NCI-H526 treated with DMSO at 0.1 percent for 48 hours (cell line): ENCODE measurements at regions not wholly inside any gene's neighbourhood (a gene's known extent, or its start where the extent isn't known, plus 50 kb on each side); places are given as distances from the start of the nearest gene placed in this dataset.

ENCODE experiments used
- DNase-seq: peaks from one replicate; lab custom pipeline; 2025; lab: John Stamatoyannopoulos, UW

DNA sequence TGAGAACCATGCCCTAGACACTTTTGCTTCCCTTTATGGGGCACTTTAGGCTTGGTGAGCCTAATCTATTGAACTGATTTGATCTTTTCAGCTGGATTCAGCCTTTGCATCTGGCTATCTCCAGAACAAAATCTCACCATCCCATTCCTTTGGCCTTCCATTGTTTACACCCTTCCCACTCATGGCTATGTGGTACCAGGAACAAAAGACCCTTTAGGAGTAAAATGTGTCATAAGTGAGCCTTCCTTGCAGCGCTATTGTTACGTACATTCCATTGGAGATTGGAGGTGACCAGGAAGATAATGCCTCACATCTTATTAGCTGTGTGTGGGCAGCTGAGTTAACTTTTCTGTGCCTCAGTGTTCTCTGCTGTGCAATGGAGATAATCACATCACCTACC lies 188.4 kb downstream of the SATB1 start:
- DNase-seq, result no peak

DNA sequence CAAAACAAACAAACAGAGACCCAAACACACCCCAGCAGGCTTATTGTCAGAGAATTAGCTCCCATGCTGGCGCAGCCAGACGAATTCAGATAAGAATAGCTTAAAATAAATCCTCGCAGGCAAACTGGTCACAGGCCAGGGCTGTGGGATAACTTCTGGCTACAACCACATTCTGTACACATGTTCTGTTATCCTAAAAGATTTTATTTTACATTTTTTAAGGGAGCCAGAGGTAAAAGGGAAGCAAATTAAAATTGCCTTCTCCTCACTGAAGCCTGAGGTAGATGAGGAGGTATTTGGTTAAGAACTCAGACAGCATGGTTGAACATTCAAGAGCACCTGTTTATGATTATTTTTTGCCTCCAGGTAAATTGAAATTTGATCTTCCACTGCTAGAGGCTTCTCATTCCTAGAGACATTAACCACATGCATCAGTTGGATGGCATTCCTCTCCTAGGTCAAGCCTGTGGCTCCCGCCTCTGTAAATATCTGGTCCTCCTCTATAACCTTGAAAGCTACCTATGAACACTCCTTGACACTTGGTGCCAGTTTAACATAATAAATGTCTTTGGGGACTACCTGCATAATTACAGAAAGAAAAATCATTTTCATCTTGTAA lies 190.3 kb downstream of the SATB1 start:
- peak; percentile 70 for DNase-seq

DNA sequence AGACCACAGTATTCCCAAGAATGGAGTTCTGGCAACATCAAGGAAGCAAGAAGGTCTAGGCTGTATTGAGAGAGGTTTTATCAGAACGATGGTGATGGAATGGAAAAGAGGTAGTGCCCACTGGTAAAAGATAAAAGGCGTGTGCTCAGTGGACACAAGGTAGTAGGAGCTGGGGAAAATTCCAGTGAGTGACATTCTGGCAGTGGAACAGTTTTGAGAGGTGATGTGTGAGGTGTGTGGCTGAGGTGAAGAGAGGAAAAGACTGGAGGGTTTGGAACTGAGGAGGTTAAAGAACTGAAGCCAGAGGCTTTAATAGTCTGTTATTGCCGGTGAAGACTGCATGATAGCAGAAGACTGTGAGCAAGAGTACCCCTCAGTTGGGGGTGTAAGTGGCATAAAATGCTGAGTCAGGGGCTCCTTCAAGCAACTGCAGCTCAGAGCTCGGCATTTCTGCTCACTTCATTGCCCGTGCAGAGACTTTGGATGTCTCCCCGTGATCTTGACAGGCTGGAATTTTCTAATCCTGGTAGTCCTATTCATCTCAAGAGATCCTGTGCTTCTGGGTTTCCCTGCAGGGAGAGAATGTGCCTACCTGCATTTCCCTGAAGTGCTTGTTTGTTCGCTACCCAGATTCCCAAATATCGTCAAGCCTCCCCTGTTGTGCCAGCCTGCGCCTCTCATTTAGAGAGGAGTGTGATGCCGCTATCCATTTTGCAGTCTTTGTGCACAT lies 191.0 kb downstream of the SATB1 start:
- no peak for DNase-seq

DNA sequence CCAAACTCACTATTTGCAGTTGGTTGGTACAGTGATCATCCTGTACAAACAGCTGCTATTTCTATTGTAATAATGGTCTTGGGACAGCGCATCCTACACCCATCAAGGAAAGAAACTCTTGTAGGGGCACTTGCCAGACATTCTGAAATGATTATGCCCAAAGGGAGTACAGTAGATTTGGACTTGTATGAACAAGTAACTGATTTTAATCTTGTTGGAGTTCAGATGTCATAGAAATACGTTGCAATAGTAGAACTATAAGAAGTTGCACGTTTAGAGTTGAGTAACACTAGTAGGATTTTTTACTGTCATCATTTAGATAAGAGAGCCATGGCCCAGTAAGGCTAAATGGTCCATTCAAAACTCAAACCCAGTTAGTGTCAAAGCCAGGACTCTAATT lies 192.8 kb downstream of the SATB1 start:
- no peak for DNase-seq

GRCh38 chr3:18228060-18228459 lies 197.1 kb downstream of the SATB1 start:
- no peak for DNase-seq

DNA sequence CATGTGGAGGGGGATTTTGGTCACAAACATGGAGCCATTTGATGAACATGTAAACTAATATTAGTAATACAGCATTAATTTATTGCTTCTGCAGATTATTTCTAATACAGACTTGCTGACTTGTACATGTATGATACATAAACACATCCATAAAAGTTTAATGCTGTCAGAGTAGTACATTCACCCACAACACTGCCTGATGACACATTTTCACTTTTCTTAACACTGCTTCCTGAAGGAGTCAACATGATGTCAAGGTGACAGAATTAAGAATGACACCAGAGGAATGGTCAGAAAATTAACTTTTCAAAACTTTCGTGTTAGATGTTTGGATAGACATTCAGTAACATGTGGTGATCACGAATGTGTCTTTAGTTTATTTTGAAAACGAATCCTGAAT lies 199.4 kb downstream of the SATB1 start:
- DNase-seq, result no peak

DNA sequence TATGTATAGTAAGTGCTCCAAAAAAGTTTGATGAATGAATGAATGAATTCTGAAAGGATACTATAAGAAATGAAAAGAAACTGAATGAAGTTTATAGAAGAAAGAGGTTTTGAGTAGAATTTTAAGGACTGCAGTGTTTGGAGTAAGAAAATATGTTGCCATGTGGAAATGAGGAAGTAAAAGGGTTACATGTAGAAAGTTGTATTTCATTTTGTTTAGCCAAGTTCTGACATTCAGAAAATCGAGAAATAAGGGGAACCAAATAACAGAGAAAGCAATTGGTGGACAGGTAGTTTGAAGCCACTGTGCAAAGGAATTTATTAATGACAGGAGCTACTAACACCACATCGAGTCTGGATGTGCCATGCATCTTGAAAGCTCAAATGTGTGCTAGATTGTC lies 200.7 kb downstream of the SATB1 start:
- DNase-seq, result no peak

GRCh38 chr3:18223974-18224373 lies 201.2 kb downstream of the SATB1 start:
- no peak for DNase-seq

DNA sequence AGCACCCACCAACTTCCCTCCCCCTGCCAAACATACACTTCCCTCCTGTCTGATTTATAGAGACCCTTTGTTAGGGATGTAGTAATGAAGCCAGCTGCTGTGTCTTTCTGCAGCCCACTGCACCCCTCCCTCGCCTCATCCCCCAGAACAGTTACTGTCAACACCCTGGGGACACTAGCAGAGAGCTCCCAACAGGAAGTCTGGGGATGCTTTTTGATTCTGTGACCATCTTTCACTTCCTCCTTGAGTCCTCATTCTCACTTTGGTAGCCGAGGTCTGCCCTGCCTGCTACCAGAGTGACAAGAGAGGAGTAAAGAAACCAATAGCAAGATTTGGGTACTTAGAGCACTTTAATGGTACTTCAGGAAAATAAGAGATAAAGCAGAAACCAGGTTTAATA lies 201.6 kb downstream of the SATB1 start:
- no peak for DNase-seq

GRCh38 chr3:18222686-18223085 lies 202.5 kb downstream of the SATB1 start:
- no peak for DNase-seq

DNA sequence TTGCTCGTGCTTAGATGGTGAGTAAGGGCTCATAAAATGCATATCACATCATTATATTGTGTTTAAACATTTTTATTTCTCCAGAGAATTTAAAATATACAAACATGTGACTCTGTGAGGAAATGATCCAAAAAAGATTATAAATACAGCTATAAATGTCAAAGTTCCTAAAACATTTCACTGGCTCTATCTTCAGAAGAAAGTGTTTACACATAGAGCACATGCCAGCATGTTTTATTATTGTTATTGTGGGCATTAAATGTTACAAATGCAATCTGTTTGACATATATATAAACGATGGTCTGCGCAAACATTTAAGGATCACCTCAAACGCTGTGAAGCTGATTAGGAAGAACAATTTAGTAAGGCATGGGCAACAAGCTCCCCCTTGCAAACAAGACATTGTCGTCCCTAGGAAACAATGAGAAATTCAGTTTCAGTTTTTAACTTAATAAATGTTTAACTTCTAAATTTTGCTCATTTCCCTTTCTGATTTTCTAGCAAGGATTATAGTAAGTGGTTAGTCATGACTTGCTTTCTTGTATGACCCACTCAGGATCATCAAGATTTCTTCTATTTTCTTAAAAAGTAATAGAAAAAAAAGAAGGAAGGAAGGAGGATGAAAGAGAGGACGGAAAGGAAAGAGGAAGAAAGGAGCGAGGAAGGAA lies 207.5 kb downstream of the SATB1 start:
- no peak for DNase-seq

DNA sequence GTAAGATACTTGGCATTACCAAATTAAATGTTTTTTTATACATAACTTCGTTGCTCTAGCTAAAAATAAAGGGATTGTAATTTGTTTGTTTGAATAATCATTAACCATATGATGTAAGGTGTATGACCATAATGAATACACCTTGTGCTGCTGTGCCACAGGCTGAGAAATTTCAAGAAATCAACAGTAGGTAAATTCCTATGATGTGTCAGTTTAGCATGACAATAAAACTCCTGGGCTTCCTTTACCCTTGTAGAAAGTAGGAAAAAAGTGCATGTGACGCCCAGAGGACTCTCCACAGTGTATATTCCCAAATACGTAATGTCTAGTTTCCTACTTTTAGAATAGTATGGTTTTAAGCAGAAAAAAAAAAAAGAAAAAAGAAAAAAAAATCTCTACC lies 208.1 kb downstream of the SATB1 start:
- DNase-seq, result no peak

DNA sequence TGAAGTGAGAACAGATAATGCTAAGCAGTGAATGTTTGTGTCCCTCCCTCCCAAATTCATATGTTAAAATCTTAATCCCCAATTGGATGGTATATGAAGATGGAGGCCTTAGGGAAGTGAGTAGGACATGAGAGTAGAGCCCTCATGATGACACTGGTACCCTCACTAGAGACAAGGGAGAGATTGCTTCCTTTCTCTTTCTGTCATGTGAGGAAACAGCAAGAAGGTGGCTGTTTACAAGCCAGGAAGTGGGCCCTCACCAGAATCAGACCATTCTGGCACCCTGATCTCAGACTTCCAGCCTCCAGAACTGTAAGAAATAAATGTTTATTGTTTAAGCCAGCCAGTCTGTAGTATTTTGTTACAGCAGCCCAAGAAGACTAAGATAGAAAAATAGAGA lies 209.5 kb downstream of the SATB1 start:
- DNase-seq, result no peak

GRCh38 chr3:18211116-18211515 lies 214.0 kb downstream of the SATB1 start:
- DNase-seq, result no peak

DNA sequence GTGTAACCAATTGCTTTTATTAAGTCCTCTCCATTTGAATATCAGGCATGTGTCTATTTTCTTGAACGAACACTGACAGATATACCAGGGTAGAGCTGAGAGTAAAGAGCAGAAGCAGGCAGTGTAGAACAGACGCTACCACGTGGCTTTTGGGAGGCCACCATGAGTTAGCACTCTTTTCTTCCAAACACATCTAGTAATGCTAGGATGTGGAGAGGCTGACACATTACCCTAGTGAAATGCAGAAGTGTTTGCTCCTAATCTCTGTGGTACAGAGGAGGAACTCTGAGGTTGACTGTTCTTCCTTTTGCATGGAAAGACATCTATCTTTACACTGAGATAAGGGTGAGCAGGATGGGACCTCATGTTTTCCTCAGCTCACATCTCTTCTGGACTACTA lies 216.3 kb downstream of the SATB1 start:
- no peak for DNase-seq

DNA sequence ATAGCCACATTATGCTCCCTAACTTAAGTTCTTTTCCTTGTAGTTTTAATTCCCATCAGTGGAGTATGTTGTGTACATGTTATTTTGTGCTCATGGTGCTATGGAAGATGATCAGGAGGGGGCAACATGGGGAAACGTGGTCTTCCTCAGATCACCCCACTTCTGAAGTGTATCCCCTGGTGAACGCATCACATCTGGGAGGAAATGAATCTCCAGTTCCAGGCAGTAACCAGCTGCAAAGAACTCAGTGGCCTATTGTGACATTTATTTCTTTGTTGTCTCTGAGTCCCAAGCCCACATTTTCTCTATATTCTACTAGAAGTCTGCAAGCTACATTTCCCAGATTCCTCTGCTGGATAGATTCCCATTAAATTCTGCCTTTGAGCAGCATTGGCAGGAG lies 217.0 kb downstream of the SATB1 start:
- DNase-seq, result no peak

- no peak for DNase-seq
These were observed 217.9 kb downstream of the SATB1 start for GRCh38 chr3:18207226-18207625.

DNA sequence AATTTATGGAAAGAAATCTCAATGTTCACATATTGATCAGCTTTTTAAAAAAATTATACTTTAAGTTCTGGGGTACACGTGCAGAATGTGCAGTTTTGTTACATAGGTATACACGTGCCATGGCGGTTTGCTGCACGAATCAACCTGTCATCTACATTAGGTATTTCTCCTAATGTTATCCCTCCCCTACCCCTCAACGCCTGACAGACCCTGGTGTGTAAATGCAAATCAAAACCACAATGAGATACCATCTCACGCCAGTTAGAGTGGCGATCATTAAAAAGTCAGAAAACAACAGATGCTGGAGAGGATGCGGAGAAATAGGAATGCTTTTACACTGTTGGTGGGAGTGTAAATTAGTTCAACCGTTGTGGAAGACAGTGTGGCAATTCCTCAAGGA lies 219.4 kb downstream of the SATB1 start:
- peak; percentile 12 for DNase-seq

- DNase-seq, result no peak
These were observed 223.8 kb downstream of the SATB1 start for GRCh38 chr3:18201315-18201714.

DNA sequence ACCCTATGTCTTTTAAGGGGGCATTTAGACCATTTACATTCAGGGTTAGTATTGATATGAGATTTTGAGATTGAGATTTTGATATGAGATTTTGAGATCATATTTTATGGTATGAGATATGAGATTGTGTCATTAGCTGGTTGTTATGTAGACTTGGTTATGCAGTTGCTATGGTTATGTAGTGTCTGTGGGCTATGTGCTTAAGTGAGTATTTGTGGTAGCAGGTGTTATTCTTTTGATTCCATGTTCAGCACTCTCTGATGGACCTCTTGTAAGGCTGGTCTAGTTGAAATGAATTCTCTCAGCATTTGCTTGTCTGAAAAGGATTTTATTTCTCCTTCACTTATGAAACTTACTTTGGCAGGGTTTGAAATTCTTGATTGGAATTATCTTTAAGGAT lies 225.4 kb downstream of the SATB1 start:
- no peak for DNase-seq

- DNase-seq, result no peak
These were observed 229.3 kb downstream of the SATB1 start for GRCh38 chr3:18195836-18196235.

GRCh38 chr3:18194431-18194830 lies 230.7 kb downstream of the SATB1 start:
- DNase-seq, result no peak

DNA sequence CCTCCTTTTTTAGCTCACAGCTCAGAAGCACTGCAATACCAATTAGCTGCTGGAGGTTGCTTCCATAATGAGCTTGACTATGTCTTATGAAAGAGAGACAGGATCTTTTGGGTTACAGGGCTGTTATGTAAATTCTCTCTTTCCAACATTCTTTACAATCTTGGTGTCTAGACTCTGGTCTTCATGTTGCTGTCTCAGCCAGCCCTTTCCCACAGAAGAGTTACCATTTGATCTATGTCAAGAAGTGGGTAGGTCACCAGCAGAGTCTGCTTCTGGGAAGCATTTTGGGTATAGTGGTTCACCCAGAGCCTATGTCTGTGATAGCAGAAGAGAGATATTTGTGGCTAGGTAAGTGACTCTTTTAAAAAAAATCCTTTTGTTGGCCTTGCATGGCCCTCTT lies 234.5 kb downstream of the SATB1 start:
- no peak for DNase-seq
